GM18909 (cell line): ENCODE measurements at regions not wholly inside any gene's neighbourhood (a gene's known extent, or its start where the extent isn't known, plus 50 kb on each side); places are given as distances from the start of the nearest gene placed in this dataset.
"Not testable (repeated sequence)": the region's sequence is repeated elsewhere in the genome, so short reads cannot be mapped to it uniquely, and the experiment has no call there.

Experiments used
- ATAC-seq: cut with Tn5 transposase; IDR thresholded peaks from one replicate; pipeline ENCODE4 v1.9.1; 2021; ENCODE audit warnings: mild to moderate bottlenecking; ENCODE audit not compliant: unreplicated experiment, poor library complexity

DNA sequence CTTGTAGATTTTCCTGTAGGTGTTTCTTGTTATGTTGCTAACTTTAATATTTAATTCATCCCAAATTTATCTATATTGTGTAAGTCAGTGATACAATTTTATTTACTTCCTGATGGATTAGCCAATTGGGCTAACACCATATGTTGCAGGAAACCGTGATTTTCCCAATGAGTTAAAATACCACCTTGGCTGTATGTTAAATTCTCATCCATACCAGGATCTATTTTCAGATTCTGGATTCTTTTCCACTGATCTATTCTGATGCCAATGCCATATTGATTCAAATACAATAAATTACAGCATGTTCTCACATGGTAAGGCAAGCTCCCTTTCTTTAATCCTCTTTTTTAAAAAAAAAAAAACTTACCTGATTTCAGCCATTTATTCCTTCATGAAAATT lies 85.8 kb upstream of the DNAJC10 start:
- ATAC-seq = no peak

DNA sequence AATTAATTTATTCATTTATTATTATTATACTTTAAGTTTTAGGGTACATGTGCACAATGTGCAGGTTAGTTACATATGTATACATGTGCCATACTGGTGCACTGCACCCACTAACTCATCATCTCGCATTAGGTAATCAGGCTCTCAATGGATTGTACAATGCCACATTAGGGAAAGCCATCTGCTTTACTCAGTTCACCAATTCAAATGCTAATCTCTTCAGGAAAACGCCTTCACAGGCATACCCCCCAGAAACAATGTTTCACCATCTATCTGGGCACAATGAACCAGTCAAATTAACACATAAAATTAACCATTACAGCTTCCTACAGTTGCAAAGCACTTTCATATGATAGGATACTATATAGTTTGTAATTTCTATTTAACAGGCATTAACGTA lies 84.8 kb upstream of the DNAJC10 start:
- ATAC-seq = no peak

GRCh38 chr2:182634386-182634785 lies 81.7 kb upstream of the DNAJC10 start:
- ATAC-seq = no peak

DNA sequence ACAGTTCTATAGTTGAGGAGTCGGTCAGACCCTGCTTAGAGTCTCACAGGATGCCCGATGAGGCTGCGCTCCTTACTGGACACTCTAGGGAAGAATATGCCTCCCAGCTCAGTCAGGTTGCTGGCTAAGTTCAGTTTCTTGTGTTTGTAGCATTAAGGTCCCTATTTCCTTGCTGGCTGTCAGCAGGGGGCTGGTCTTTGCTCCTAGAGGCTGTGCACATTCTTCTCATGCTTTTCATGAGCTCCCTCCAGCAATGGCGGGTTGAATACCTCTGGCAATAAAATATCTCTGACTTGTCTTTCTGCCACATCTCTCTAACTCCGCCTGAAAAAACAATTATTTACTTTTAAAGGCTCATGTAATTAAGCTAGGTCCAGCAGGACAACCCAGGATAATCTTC lies 79.4 kb upstream of the DNAJC10 start:
- no peak for ATAC-seq

DNA sequence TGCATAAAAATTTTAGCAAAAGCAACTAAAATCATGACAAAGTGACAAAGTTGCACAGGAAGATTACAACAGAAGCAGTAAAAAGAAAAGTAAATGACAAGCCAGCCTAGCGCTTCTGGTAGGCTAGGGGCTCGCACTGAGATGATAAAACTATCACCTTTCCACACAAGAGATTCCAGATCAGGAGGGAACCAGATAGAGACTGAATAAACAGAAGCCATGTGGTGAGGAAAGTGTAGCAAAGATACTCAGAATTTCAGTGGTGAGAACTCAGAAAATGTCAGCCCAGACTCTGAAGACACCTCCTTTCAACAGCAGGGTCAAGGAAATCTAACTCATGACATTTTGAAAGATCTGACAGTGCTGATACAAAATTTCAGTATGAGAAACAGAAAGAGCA lies 77.4 kb upstream of the DNAJC10 start:
- no peak for ATAC-seq

DNA sequence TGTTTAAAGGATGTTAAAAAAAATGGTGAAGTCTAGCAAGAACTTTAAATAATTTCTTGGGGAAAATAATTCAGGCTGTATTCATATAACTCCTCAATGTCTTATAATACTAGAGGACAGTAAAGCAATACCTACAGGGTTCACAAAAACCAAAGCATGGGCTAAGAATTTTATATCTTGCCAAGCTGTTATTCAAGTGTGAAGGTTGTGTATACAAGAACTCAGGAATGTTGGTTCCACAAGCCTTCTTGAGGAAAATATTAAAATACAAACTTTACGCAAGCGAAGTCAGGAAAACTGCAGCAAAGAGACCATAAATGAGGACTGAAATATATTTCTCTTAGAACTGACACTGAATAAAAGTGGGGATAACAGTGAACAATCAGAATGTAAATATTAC lies 76.1 kb upstream of the DNAJC10 start:
- ATAC-seq = no peak

DNA sequence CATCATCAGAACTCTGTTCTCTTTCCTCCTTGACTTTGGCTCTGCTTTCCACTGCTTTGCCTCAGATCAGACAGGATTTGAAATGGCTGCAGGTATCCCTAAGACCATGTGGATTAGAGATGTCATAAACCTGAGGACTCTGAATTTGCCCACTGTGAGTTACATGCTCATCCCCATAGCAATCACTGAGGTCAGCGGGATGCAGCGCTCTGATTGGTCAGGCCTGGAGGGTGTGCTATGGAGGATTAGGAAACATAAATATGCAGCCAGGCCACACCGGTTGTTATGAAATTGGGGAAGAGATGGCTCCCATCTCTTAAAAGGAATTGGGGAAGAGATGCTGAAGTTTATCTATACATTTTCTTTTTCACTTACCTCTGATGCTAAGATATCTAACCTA lies 73.7 kb upstream of the DNAJC10 start:
- peak; percentile 100 for ATAC-seq

- ATAC-seq = no peak
These were observed 69.1 kb upstream of the DNAJC10 start for GRCh38 chr2:182646763-182647498.

DNA sequence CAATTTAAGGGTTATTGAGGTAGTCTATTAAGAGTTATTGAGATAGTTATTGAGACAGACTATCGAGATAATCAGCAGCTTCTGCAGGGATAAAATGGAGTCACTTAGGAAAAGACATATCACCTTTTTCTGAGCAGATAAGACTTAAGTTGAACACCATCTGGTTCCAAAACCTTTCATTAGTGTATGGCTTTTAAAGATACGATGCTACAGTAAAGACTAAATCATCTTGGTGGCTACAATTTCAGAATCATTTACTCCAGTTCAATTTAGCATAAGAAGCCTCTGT lies 68.6 kb upstream of the DNAJC10 start:
- ATAC-seq = no peak

DNA sequence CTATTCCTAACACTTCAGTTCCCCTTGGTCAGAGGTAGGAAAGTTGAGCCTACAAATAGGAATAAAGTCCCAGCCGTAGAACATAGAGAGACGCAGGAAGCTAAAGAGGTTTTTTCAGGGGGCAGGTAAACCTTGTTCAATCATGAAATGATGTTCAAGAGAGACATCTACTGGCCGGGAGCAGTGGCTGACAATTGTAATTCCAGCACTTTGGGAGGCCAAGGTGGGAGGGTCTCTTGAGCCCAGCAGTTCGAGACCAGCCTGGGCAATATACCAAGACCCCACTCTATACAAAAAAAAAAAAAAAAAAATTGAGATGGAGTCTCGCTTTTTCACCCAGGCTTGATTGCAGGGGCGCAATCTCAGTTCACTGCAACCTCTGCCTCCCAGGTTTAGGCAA lies 66.7 kb upstream of the DNAJC10 start:
- peak; percentile 70 for ATAC-seq

- ATAC-seq = no peak
These were observed 65.4 kb upstream of the DNAJC10 start for GRCh38 chr2:182650704-182651103.

- ATAC-seq = no peak
These were observed 63.7 kb upstream of the DNAJC10 start for GRCh38 chr2:182652326-182652725.

DNA sequence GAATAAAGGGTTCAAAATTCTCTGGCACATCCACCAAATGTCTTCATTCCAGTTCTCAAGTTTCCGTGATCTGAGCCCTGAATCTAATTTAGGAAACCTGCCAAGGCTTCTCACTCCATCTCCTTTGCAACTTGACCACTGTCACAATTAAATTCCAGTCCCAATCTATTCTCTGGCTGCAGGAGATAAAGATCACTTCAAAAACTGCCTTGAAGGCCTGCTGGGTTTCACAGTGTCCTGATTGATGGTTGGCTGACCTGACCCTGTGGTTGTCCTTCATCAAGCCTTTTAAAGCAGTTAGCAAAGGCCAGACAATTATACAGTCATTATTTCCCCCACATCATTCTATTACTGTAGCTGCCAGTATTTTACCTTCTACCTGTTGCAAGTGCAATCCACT lies 60.3 kb upstream of the DNAJC10 start:
- no peak for ATAC-seq

DNA sequence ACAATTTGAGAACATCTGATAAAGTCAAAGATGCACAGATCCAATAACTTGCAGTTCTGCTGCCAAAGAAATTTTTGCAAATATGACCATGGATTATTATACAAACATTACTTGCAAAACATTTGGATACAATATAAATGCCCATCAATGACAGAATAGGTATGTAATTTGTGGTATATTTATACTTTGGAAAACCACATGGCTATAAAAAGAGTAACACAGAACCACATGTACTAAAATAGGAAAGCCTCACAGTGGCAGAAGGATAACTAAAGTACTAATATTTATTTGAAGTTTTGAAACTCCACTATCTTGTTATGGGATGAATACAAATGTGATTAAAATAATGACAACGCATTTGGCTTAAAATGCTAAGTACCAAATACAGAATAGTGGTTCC lies 51.8 kb upstream of the DNAJC10 start:
- ATAC-seq = no peak

DNA sequence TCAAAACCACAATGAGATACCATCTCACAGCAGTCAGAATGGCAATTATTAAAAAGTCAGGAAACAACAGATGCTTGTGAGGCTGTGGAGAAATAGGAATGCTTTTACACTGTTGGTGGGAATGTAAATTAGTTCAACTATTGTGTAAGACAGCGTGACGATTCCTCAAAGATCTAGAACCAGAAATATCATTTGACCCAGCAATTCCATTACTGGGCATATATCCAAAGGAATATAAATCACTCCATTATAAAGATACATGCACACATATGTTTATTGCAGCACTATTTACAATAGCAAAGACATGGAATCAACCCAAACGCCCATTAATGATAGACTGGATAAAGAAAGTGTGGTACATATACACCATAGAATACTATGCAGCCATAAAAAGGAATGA lies 50.6 kb upstream of the DNAJC10 start:
- not testable (repeated sequence) for ATAC-seq
